SK-N-MC (cell line): ENCODE measurements at regions not wholly inside any gene's neighbourhood (a gene's known extent, or its start where the extent isn't known, plus 50 kb on each side); places are given as distances from the start of the nearest gene placed in this dataset.

Experiments
- DNase-seq: peaks from one replicate; pipeline ENCODE4 v3.0.0-alpha.2; 2011; ENCODE audit warnings: low read depth, low spot score
- H3K27ac ChIP-seq: fragments of 200-600 bp; sonication (generic); 2 replicates; pipeline ENCODE4 v1.5.1; 2016; ENCODE audit warnings: mixed run types
- H3K36me3 ChIP-seq: fragments of 200-600 bp; sonication (generic); 2 replicates; pipeline ENCODE4 v1.6.1; 2017; ENCODE audit warnings: antibody characterized with exemption, low read length, mixed read lengths; ENCODE audit not compliant: insufficient read depth
- H3K4me3 ChIP-seq: fragments of 200-600 bp; sonication (generic); 2 replicates; pipeline ENCODE4 v1.5.1; 2016
- H3K9ac ChIP-seq: fragments of 200-600 bp; sonication (generic); 2 replicates; pipeline ENCODE4 v1.8.0; 2017; ENCODE audit warnings: mixed run types, mixed read lengths; ENCODE audit not compliant: insufficient read length
- H3K9me3 ChIP-seq: fragments of 200-600 bp; sonication (generic); 2 replicates; pipeline ENCODE4 v1.6.1; 2017; ENCODE audit warnings: low read depth, mild to moderate bottlenecking, antibody characterized with exemption, low read length, moderate library complexity, mixed read lengths
- EZH2 ChIP-seq: fragments of 200-600 bp; sonication (generic); IDR thresholded peaks from one replicate; pipeline ENCODE4 v1.6.1; 2017; ENCODE audit warnings: antibody characterized with exemption
- FOXP2 ChIP-seq: optimal IDR thresholded peaks from 2 replicates; pipeline ENCODE3; 2011; ENCODE audit warnings: mild to moderate bottlenecking, moderate library complexity; ENCODE audit not compliant: insufficient read depth; ENCODE audit errors: extremely low read length, control extremely low read depth
- POLR2AphosphoS5 ChIP-seq: IDR thresholded peaks from 2 replicates; pipeline ENCODE4 v1.6.1; 2012; ENCODE audit warnings: mild to moderate bottlenecking, low read depth, low read length, borderline replicate concordance

GRCh38 chr10:10844251-10844650 is 173.4 kb upstream of the CELF2 start:
- Histone ChIP-seq H3K36me3 (no peaks in the 10 kb centered on the region), H3K4me3 (no peak overlapping the region), H3K9ac (no peak overlapping the region)

GRCh38 chr10:10845185-10845584 is 172.5 kb upstream of the CELF2 start:
- no peaks in the 10 kb centered on the region for H3K9me3 ChIP-seq
- DNase-seq: no peak
- no peak overlapping the region for H3K4me3 ChIP-seq
- no peak overlapping the region for H3K27ac ChIP-seq
- no peak overlapping the region for H3K9ac ChIP-seq
- TF ChIP-seq EZH2 (no peak), POLR2AphosphoS5 (no peak), FOXP2 (no peak)
- no peaks in the 10 kb centered on the region for H3K36me3 ChIP-seq

More at GRCh38 chr10:10844251-10844650, 173.4 kb upstream of the CELF2 start:
- H3K9me3 ChIP-seq: no peaks in the 10 kb centered on the region
- no peak overlapping the region for H3K27ac ChIP-seq
- no peak for DNase-seq
- TF ChIP-seq FOXP2 (no peak), POLR2AphosphoS5 (no peak), EZH2 (no peak)

GRCh38 chr10:10845826-10846503 is 171.7 kb upstream of the CELF2 start:
- no peaks in the 10 kb centered on the region for H3K9me3 ChIP-seq
- no peak overlapping the region for H3K27ac ChIP-seq
- no peak for DNase-seq
- H3K4me3 ChIP-seq: no peak overlapping the region
- no peak for TF ChIP-seq POLR2AphosphoS5
- TF ChIP-seq FOXP2: no peak
- no peak for TF ChIP-seq EZH2
- H3K36me3 ChIP-seq: no peaks in the 10 kb centered on the region
- no peak overlapping the region for H3K9ac ChIP-seq

GRCh38 chr10:10846504-10846900 is 171.2 kb upstream of the CELF2 start:
- Histone ChIP-seq H3K4me3 (no peak overlapping the region), H3K9me3 (no peaks in the 10 kb centered on the region), H3K27ac (no peak overlapping the region), H3K36me3 (no peaks in the 10 kb centered on the region), H3K9ac (no peak overlapping the region)
- no peak for DNase-seq
- TF ChIP-seq EZH2: no peak
- TF ChIP-seq FOXP2: no peak
- no peak for TF ChIP-seq POLR2AphosphoS5

- Histone ChIP-seq H3K36me3 (no peaks in the 10 kb centered on the region), H3K9me3 (no peaks in the 10 kb centered on the region), H3K27ac (no peak overlapping the region), H3K4me3 (no peak overlapping the region), H3K9ac (no peak overlapping the region)
- DNase-seq: no peak
- TF ChIP-seq EZH2 (no peak), POLR2AphosphoS5 (no peak), FOXP2 (no peak)
Observed at GRCh38 chr10:10847387-10847786, 170.3 kb upstream of the CELF2 start.

GRCh38 chr10:10848488-10849111 is 169.1 kb upstream of the CELF2 start:
- H3K4me3 ChIP-seq: no peak overlapping the region
- no peak for TF ChIP-seq EZH2
- TF ChIP-seq FOXP2: no peak
- no peak for TF ChIP-seq POLR2AphosphoS5
- H3K27ac ChIP-seq: no peak overlapping the region
- no peaks in the 10 kb centered on the region for H3K36me3 ChIP-seq
- no peak overlapping the region for H3K9ac ChIP-seq
- DNase-seq: no peak
- H3K9me3 ChIP-seq: no peaks in the 10 kb centered on the region

- Histone ChIP-seq H3K9me3 (no peaks in the 10 kb centered on the region), H3K27ac (no peak overlapping the region), H3K9ac (no peak overlapping the region), H3K4me3 (no peak overlapping the region), H3K36me3 (no peaks in the 10 kb centered on the region)
- no peak for TF ChIP-seq POLR2AphosphoS5
- no peak for TF ChIP-seq EZH2
- TF ChIP-seq FOXP2: no peak
- DNase-seq: no peak
Observed at GRCh38 chr10:10849306-10849705, 168.4 kb upstream of the CELF2 start.

GRCh38 chr10:10850214-10850613 is 167.5 kb upstream of the CELF2 start:
- no peak overlapping the region for H3K4me3 ChIP-seq
- no peak for DNase-seq
- TF ChIP-seq POLR2AphosphoS5 (no peak), EZH2 (no peak), FOXP2 (no peak)
- H3K9me3 ChIP-seq: no peaks in the 10 kb centered on the region
- no peak overlapping the region for H3K27ac ChIP-seq
- no peak overlapping the region for H3K9ac ChIP-seq
- no peaks in the 10 kb centered on the region for H3K36me3 ChIP-seq
